Brain microvascular endothelial cell (primary cell): ENCODE measurements at regions not wholly inside any gene's neighbourhood (a gene's known extent, or its start where the extent isn't known, plus 50 kb on each side); places are given as distances from the start of the nearest gene placed in this dataset.

Experiments used
- DNase-seq: peaks from one replicate; pipeline ENCODE4 v3.0.0-alpha.2; 2020
- H3K27ac ChIP-seq: fragments of 250-450 bp; sonication (Bioruptor Pico); 2 replicates; pipeline ENCODE4 v1.5.1; 2020; ENCODE audit warnings: mild to moderate bottlenecking, moderate library complexity
- H3K27me3 ChIP-seq: fragments of 250-450 bp; sonication (Bioruptor Pico); replicated peaks from 2 replicates; pipeline ENCODE4 v1.5.1; 2020; ENCODE audit warnings: mild to moderate bottlenecking
- H3K36me3 ChIP-seq: fragments of 250-450 bp; sonication (Bioruptor Pico); replicated peaks from 2 replicates; pipeline ENCODE4 v1.5.1; 2020; ENCODE audit warnings: mild to moderate bottlenecking
- H3K4me3 ChIP-seq: 2 replicates; pipeline ENCODE4 v1.5.1; 2011; ENCODE audit warnings: low read depth, mild to moderate bottlenecking, control low read depth, low read length, moderate library complexity
- in situ Hi-C: cut with HindIII; loops from 2 replicates; pipeline ENCODE4 v1.10.0; 2017; ENCODE audit warnings: low sequenced_read_pairs, low pct_ligation_motif_present
- TF ChIP-seq, protein P1 (sequence below): IDR thresholded peaks from 2 replicates; pipeline ENCODE4 v1.5.1; 2011; ENCODE audit warnings: low read depth, mild to moderate bottlenecking, moderate library complexity, low read length, control low read depth, inconsistent platforms; ENCODE audit errors: missing control alignments

DNA sequence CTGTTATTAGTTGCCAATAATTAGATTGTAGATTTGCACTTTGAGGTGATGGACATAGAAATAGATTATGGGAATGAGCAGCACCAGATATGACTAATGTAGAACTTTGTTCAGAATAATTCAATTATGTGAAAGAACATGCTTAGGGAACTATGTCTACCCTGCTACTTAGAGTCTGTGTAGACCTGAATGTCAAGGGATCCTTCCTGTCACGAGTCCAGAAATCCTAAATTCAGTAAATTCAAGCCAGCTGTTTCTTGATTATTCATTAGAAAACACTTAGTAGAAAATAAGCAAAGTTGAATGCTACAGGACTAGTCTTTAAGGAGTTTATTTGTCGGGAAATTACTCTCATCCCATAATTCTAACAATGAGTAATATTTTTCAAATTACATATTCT is 887.3 kb upstream of the SEMA6A start:
- DNase-seq = no peak
- Histone ChIP-seq H3K36me3 (no peaks in the 10 kb centered on the region), H3K27ac (no peak overlapping the region), H3K4me3 (no peak overlapping the region), H3K27me3 (no peaks in the 10 kb centered on the region)
- TF ChIP-seq, protein P1, sequence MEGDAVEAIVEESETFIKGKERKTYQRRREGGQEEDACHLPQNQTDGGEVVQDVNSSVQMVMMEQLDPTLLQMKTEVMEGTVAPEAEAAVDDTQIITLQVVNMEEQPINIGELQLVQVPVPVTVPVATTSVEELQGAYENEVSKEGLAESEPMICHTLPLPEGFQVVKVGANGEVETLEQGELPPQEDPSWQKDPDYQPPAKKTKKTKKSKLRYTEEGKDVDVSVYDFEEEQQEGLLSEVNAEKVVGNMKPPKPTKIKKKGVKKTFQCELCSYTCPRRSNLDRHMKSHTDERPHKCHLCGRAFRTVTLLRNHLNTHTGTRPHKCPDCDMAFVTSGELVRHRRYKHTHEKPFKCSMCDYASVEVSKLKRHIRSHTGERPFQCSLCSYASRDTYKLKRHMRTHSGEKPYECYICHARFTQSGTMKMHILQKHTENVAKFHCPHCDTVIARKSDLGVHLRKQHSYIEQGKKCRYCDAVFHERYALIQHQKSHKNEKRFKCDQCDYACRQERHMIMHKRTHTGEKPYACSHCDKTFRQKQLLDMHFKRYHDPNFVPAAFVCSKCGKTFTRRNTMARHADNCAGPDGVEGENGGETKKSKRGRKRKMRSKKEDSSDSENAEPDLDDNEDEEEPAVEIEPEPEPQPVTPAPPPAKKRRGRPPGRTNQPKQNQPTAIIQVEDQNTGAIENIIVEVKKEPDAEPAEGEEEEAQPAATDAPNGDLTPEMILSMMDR = no peak
- in situ Hi-C loops = no loop called here

DNA sequence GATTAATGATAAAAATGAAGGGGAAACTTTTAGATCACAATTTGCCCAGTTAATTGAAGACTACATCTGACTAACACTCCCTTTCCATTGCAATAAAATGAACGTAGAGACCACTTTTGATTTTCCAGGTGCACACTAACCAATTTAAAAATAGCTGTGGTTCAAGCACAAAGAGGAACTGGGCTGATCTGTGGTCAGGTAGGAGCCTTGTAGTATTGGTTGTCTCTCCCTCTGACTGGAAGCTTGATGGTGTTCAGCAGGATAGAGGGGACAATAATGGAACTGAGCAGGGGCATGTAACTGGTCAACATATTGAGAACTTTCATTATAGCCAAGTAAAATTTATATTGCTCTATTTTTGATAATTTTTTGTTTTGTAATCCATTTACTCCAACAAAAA is 886.8 kb upstream of the SEMA6A start:
- TF ChIP-seq, protein P1 = no peak
- no peak for DNase-seq
- Histone ChIP-seq H3K27ac (no peak overlapping the region), H3K4me3 (no peak overlapping the region), H3K36me3 (no peaks in the 10 kb centered on the region), H3K27me3 (no peaks in the 10 kb centered on the region)
- in situ Hi-C loops = no loop called here

DNA sequence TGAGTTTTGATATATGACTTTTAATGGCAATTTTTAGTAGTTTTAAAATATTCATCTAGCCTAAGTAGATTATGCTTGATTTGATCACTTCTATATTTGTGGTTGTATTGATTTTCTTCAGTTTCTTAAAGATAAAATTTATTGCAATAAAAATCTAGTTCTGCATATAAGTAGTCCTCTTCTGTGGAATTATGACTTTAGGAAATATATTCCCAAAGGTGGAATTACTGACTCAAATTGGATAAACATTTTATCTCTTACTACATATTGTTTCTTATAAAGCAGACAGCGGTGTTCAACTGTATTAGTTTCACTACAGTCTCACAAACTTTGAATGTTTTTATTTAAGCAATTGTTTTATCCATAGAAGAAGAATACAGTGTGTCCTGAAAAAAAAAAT is 883.0 kb upstream of the SEMA6A start:
- no peak for DNase-seq
- Histone ChIP-seq H3K4me3 (no peak overlapping the region), H3K27ac (no peak overlapping the region), H3K36me3 (no peaks in the 10 kb centered on the region), H3K27me3 (no peaks in the 10 kb centered on the region)
- TF ChIP-seq, protein P1 = no peak
- in situ Hi-C loops = no loop called here

DNA sequence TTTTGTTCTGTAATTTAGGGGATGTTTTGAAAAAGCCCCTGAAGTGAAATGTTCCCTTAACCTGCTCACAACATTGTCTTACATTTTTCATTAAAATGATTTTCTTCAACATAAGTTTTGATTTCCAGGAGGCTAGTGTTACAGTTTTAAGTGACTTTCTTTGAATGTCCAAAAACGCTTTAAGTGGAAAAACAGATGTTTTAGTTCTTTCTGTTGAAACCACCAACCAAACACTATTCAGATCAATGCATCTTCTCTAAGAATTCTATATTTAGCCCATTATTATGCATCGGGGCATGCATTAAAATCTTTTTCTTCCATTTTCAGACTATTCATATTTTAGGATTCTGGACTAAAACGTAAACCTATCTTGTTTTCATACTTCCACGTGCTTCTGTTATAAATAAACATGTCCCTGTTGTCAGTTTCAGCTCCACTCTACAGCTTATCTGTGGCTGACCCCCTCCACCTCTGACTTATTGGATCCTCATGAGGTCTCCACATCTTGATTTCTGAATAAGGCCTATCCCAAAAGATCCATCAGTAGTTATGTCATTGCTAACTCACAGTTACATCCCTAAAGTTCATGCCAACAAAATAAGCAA is 882.3 kb upstream of the SEMA6A start:
- Histone ChIP-seq H3K4me3 (no peak overlapping the region), H3K27ac (no peak overlapping the region), H3K36me3 (no peaks in the 10 kb centered on the region), H3K27me3 (no peaks in the 10 kb centered on the region)
- TF ChIP-seq, protein P1 = no peak
- DNase-seq = no peak
- in situ Hi-C loops = no loop called here

DNA sequence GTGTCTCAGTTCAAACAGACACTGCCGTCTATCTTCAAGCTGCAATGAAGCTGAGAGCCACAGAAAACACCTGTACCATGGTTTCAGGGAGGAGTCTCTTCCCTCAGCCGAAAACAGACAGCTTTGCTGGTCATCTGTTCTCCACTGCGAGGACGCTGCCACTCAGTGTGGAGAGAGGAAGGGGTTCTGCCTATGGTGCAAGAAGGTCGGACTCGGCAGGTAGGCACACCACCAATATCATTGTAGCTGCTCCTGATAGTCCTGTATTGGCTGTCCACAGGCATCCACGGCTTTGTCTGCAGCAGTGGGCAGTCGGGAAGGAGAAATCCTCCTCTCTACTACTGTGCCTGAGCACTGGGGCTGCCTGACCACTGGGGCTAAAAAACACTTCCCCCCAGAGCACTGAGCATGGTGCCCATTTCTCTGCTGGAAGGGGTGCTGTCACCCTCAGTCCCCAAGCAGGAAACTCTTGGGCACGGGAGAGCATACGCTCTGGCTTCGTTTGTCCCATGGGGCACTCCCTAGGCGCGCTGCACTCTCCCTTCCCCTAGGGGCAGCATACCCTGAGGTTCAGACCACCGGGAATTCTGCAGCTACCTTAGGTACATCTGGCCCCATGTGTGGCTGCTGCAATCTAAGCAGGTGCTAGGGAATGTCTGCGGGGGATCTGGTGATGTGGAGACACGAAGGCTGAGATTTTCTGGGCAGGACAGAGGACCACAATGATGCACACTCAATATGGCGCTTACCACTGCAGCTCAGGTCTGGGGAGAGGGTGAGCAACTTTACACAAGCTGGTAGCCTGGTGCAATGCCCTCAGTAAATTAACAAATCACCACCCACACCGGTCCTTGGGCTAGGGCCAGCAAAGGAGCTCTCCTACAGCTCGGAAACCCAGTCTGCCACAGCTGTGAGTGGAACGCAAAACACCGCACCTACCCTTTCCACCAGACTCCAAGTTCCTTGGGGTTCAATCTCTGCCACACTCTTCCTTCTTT is 880.9 kb upstream of the SEMA6A start:
- H3K36me3 ChIP-seq = no peaks in the 10 kb centered on the region
- no peak for DNase-seq
- H3K27ac ChIP-seq = no peak overlapping the region
- no peaks in the 10 kb centered on the region for H3K27me3 ChIP-seq
- TF ChIP-seq, protein P1 = peak; percentile 46
- H3K4me3 ChIP-seq = no peak overlapping the region
- in situ Hi-C loops = no loop called here
